A549 (cell line): ENCODE measurements at regions not wholly inside any gene's neighbourhood (a gene's known extent, or its start where the extent isn't known, plus 50 kb on each side); places are given as distances from the start of the nearest gene placed in this dataset.

Experiments used
- ATAC-seq, 2 experiments: fragments of 200-7000 bp in 1 of 2; fragments of >200 bp in 1 of 2; cut with Nextera tagmentation in 1 of 2; cut with Tn5 transposase in 1 of 2; 3 replicates each; pipeline versions ENCODE4 v1.8.0 to v1.9.1; 2018 to 2020; ENCODE audit warnings: mild to moderate bottlenecking in 1 of 2, moderate library complexity in 1 of 2
- CTCF ChIA-PET: fragments of 300-600 bp; sonication (Branson Sonifier 250); formaldehyde crosslinking; extraction: SDS; loops from one replicate; lab custom pipeline; 2021; ENCODE audit warnings: antibody characterized with exemption, inconsistent platforms; lab: Yijun Ruan, JAX
- POLR2A ChIA-PET: fragments of 350-600 bp; formaldehyde crosslinking; extraction: SDS; loops from one replicate; lab custom pipeline; 2021; ENCODE audit warnings: antibody characterized with exemption, inconsistent platforms; lab: Yijun Ruan, JAX
- DNase-seq, 2 experiments: peaks; one replicate each; pipeline versions ENCODE4 v3.0.0 to v3.0.0-alpha.2; 2011 to 2016; ENCODE audit warnings: low read depth in 1 of 2, low spot score in 1 of 2
- FAIRE-seq: peaks from 2 replicates; lab custom pipeline; 2011; peaks lifted over from hg19 to GRCh38; lab: Jason Lieb, UNC
- H3K27ac ChIP-seq, 2 experiments: fragments of >200 bp; sonication (Bioruptor Twin); formaldehyde crosslinking; 3 replicates each; pipeline ENCODE4 v1.5.1; 2016 to 2017
- H3K4me1 ChIP-seq: fragments of >200 bp; sonication (Bioruptor Twin); formaldehyde crosslinking; 3 replicates; pipeline ENCODE4 v1.6.1; 2016
- H3K4me2 ChIP-seq: fragments of >200 bp; sonication (Bioruptor Twin); formaldehyde crosslinking; 3 replicates; pipeline ENCODE4 v1.6.1; 2016
- H3K4me3 ChIP-seq: fragments of >200 bp; sonication (Bioruptor Twin); formaldehyde crosslinking; 3 replicates; pipeline ENCODE4 v1.5.1; 2016
- H3K9me3 ChIP-seq: fragments of >200 bp; sonication (Bioruptor Twin); formaldehyde crosslinking; 3 replicates; pipeline ENCODE4 v1.6.1; 2016
- ATOH8 ChIP-seq: fragments of 250-450 bp; sonication (Bioruptor Pico); IDR thresholded peaks from 2 replicates; pipeline ENCODE4 v1.5.0; 2020; ENCODE audit warnings: low read depth, mild to moderate bottlenecking, moderate library complexity
- BHLHE40 ChIP-seq: IDR thresholded peaks from 2 replicates; pipeline ENCODE4 v1.6.1; 2012; ENCODE audit warnings: low read depth, low read length, inconsistent platforms
- CBX2 ChIP-seq: fragments of 200-600 bp; sonication (generic); IDR thresholded peaks from 2 replicates; pipeline ENCODE4 v1.6.1; 2016; ENCODE audit warnings: low read depth, mild to moderate bottlenecking, borderline replicate concordance
- CBX8 ChIP-seq: fragments of 200-600 bp; sonication (generic); IDR thresholded peaks from 2 replicates; pipeline ENCODE4 v1.6.1; 2016
- CEBPB ChIP-seq, 2 experiments: fragments of >200 bp in 1 of 2; sonication (Bioruptor Twin) in 1 of 2; formaldehyde crosslinking in 1 of 2; IDR thresholded peaks; 2 replicates each; pipeline ENCODE4 v1.6.1; 2012 to 2016
- EHF ChIP-seq: fragments of 250-450 bp; sonication (Bioruptor Pico); IDR thresholded peaks from 2 replicates; pipeline ENCODE4 v1.5.0; 2020; ENCODE audit warnings: mild to moderate bottlenecking
- ESRRA ChIP-seq: fragments of 150-350 bp; IDR thresholded peaks from 2 replicates; pipeline ENCODE4 v1.6.1; 2014; ENCODE audit warnings: mild to moderate bottlenecking, low read length, borderline replicate concordance
- FOSB ChIP-seq: fragments of 250-450 bp; sonication (Bioruptor Pico); IDR thresholded peaks from 2 replicates; pipeline ENCODE4 v1.5.0; 2020; ENCODE audit warnings: mild to moderate bottlenecking, moderate library complexity
- HEYL ChIP-seq: fragments of 250-450 bp; sonication (Bioruptor Pico); IDR thresholded peaks from 2 replicates; pipeline ENCODE4 v1.8.0; 2021; ENCODE audit warnings: mild to moderate bottlenecking, moderate library complexity
- JUNB ChIP-seq: fragments of >200 bp; sonication (Bioruptor Twin); formaldehyde crosslinking; IDR thresholded peaks from 2 replicates; pipeline ENCODE4 v1.6.1; 2016
- KDM1A ChIP-seq: fragments of 200-600 bp; sonication (generic); IDR thresholded peaks from 2 replicates; pipeline ENCODE4 v1.6.1; 2016; ENCODE audit warnings: low read depth, mild to moderate bottlenecking
- MAZ ChIP-seq: fragments of 150-350 bp; IDR thresholded peaks from 2 replicates; pipeline ENCODE4 v1.6.1; 2014; ENCODE audit warnings: antibody characterized with exemption, low read depth, low read length, borderline replicate concordance
- MYC ChIP-seq: IDR thresholded peaks from 2 replicates; pipeline ENCODE4 v1.6.1; 2012; ENCODE audit warnings: mild to moderate bottlenecking, inconsistent platforms, low read length, improper control_type of control experiment, borderline replicate concordance
- PHF8 ChIP-seq: fragments of 200-600 bp; sonication (generic); IDR thresholded peaks from 2 replicates; pipeline ENCODE4 v1.6.1; 2016; ENCODE audit warnings: low read depth, mild to moderate bottlenecking, antibody characterized with exemption, moderate library complexity, borderline replicate concordance
- POLR2AphosphoS2 ChIP-seq: conservative IDR thresholded peaks from 2 replicates; pipeline ENCODE4 v1.6.1; 2012; ENCODE audit warnings: low read length, improper control_type of control experiment, inconsistent platforms
- RNF2 ChIP-seq: fragments of 200-600 bp; sonication (generic); IDR thresholded peaks from 2 replicates; pipeline ENCODE4 v1.6.1; 2016; ENCODE audit warnings: low read depth, mild to moderate bottlenecking, antibody characterized with exemption, moderate library complexity, borderline replicate concordance
- SMC3 ChIP-seq: fragments of >200 bp; sonication (Bioruptor Twin); formaldehyde crosslinking; IDR thresholded peaks from 3 replicates; pipeline ENCODE4 v1.6.1; 2018; ENCODE audit warnings: inconsistent platforms
- SREBF2 ChIP-seq: fragments of 450-650 bp; IDR thresholded peaks from 2 replicates; pipeline ENCODE4 v1.6.1; 2014; ENCODE audit warnings: mild to moderate bottlenecking, moderate library complexity
- TFCP2L1 ChIP-seq: fragments of 250-450 bp; sonication (Bioruptor Pico); IDR thresholded peaks from 2 replicates; pipeline ENCODE4 v1.5.0; 2021; ENCODE audit warnings: mild to moderate bottlenecking
- ZC3H11A ChIP-seq: fragments of 450-650 bp; IDR thresholded peaks from 2 replicates; pipeline ENCODE4 v1.6.1; 2014; ENCODE audit warnings: antibody characterized with exemption, mild to moderate bottlenecking
- ZNF302 ChIP-seq: fragments of 250-450 bp; sonication (Bioruptor Pico); IDR thresholded peaks from 2 replicates; pipeline ENCODE4 v1.9.0; 2021; ENCODE audit warnings: inconsistent platforms, mild to moderate bottlenecking, moderate library complexity
- ZSCAN20 ChIP-seq: fragments of 250-450 bp; sonication (Bioruptor Pico); IDR thresholded peaks from 2 replicates; pipeline ENCODE4 v1.8.0; 2022; ENCODE audit warnings: mild to moderate bottlenecking, moderate library complexity
- WGBS: methylation state at CpG from one replicate; pipeline ENCODE4 v1.1.6; 2017; ENCODE audit errors: missing lambda C conversion rate; 5-methylcytosine and 5-hydroxymethylcytosine counted together
- TF ChIP-seq, protein P1 (sequence below): fragments of >200 bp; sonication (Bioruptor Twin); formaldehyde crosslinking; IDR thresholded peaks from 3 replicates; pipeline ENCODE4 v1.5.1; 2016
- TF ChIP-seq, protein P2 (sequence below): fragments of 150-350 bp; IDR thresholded peaks from 2 replicates; pipeline ENCODE4 v1.6.1; 2014; ENCODE audit warnings: low read depth, mild to moderate bottlenecking, low read length
- TF ChIP-seq, protein P3 (sequence below): fragments of >200 bp; sonication (Bioruptor Twin); formaldehyde crosslinking; IDR thresholded peaks from 3 replicates; pipeline ENCODE4 v1.6.1; 2016

DNA sequence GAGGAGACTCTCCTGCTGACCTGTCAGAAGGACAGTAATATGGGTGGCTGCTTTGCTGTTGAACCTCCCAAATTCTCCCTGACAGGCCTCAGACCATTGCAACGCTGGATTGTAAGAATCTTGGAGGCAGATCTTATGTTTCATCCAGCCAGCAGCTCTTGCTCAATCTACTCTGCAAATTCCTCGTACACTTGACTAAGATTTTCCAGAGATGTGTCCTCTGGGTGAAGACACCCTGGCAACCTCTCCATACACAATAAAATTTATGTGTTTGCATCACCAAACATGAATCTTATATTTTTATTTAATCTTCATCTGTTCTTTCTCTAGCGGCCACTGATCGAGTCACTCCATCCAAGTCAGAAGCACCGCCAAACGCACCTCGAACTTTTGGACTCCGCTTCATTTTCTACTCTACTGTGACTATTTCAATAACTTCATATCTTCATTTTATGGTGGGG is 623.1 kb downstream of the ACTR3B start:
- H3K4me1 ChIP-seq: no peaks in the 10 kb centered on the region
- POLR2A ChIA-PET: no interaction called here
- no peak overlapping the region for H3K4me3 ChIP-seq
- H3K9me3 ChIP-seq: no peaks in the 10 kb centered on the region
- DNase-seq: no peak
- ATAC-seq: no peak
- H3K4me2 ChIP-seq: no peak overlapping the region
- 54% methylated on average over 8 of the region's 8 CpGs for WGBS
- TF ChIP-seq FOSB (CRISPR knock-in tag) (no peak), ZNF302 (CRISPR knock-in tag) (no peak), RNF2 (no peak), CBX8 (no peak), POLR2AphosphoS2 (no peak), MYC (no peak), CBX2 (no peak), TFCP2L1 (no peak), JUNB (no peak), BHLHE40 (no peak), KDM1A (no peak), ZC3H11A (no peak), ESRRA (no peak), PHF8 (no peak), CEBPB (IDR thresholded peaks at IDR 0.05) (no peak), SMC3 (no peak), ZSCAN20 (CRISPR knock-in tag) (no peak), ATOH8 (CRISPR knock-in tag) (no peak), MAZ (no peak)
- TF ChIP-seq, protein P1, sequence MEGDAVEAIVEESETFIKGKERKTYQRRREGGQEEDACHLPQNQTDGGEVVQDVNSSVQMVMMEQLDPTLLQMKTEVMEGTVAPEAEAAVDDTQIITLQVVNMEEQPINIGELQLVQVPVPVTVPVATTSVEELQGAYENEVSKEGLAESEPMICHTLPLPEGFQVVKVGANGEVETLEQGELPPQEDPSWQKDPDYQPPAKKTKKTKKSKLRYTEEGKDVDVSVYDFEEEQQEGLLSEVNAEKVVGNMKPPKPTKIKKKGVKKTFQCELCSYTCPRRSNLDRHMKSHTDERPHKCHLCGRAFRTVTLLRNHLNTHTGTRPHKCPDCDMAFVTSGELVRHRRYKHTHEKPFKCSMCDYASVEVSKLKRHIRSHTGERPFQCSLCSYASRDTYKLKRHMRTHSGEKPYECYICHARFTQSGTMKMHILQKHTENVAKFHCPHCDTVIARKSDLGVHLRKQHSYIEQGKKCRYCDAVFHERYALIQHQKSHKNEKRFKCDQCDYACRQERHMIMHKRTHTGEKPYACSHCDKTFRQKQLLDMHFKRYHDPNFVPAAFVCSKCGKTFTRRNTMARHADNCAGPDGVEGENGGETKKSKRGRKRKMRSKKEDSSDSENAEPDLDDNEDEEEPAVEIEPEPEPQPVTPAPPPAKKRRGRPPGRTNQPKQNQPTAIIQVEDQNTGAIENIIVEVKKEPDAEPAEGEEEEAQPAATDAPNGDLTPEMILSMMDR: no peak
- TF ChIP-seq, all 56 proteins: peak for 0
- H3K27ac ChIP-seq: no peak overlapping the region
- CTCF ChIA-PET: interaction anchor here (0.9 kb wide), 1 partner anchor 9 kb away, joined by 3 read pairs; no protein-coding TSS in a partner anchor
- FAIRE-seq: no peak

- Histone ChIP-seq H3K4me3 (no peak overlapping the region), H3K4me1 (no peaks in the 10 kb centered on the region), H3K27ac (no peak overlapping the region), H3K9me3 (no peaks in the 10 kb centered on the region), H3K4me2 (no peak overlapping the region)
- WGBS: 0% methylated on average over 1 of the region's 1 CpG
- ATAC-seq (no peak), FAIRE-seq (no peak), DNase-seq (no peak)
- ChIA-PET POLR2A (no interaction called here), CTCF (no interaction called here)
- TF ChIP-seq, protein P2, sequence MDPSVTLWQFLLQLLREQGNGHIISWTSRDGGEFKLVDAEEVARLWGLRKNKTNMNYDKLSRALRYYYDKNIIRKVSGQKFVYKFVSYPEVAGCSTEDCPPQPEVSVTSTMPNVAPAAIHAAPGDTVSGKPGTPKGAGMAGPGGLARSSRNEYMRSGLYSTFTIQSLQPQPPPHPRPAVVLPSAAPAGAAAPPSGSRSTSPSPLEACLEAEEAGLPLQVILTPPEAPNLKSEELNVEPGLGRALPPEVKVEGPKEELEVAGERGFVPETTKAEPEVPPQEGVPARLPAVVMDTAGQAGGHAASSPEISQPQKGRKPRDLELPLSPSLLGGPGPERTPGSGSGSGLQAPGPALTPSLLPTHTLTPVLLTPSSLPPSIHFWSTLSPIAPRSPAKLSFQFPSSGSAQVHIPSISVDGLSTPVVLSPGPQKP: no peak
- no peak for TF ChIP-seq ZSCAN20 (CRISPR knock-in tag)
- TF ChIP-seq EHF: no peak
- TF ChIP-seq, protein P3, sequence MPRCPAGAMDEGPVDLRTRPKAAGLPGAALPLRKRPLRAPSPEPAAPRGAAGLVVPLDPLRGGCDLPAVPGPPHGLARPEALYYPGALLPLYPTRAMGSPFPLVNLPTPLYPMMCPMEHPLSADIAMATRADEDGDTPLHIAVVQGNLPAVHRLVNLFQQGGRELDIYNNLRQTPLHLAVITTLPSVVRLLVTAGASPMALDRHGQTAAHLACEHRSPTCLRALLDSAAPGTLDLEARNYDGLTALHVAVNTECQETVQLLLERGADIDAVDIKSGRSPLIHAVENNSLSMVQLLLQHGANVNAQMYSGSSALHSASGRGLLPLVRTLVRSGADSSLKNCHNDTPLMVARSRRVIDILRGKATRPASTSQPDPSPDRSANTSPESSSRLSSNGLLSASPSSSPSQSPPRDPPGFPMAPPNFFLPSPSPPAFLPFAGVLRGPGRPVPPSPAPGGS: no peak
- no peak for TF ChIP-seq HEYL (CRISPR knock-in tag)
- no peak for TF ChIP-seq SREBF2
Observed at GRCh38 chr7:153383781-153384180, 624.2 kb downstream of the ACTR3B start.
